Tibial artery (tissue), 4 donors: ENCODE measurements at regions not wholly inside any gene's neighbourhood (a gene's known extent, or its start where the extent isn't known, plus 50 kb on each side); places are given as distances from the start of the nearest gene placed in this dataset.

Experiments
- DNase-seq, 2 donors: peaks; one replicate each; pipeline ENCODE4 v3.0.0-alpha.2; 2019
- H3K27ac ChIP-seq, 2 donors: fragments of 200-600 bp; sonication (generic) in 1 of 2; 1 replicate in 1 of 2; 2 replicates in 1 of 2; pipeline ENCODE4 v1.5.1; 2018 to 2019; ENCODE audit warnings: mild to moderate bottlenecking in 1 of 2
- H3K27me3 ChIP-seq, 2 donors: fragments of 200-600 bp; sonication (generic) in 1 of 2; one replicate each; pipeline versions ENCODE4 v1.5.1 to v1.6.0; 2016 to 2019
- H3K36me3 ChIP-seq, 3 donors: fragments of 200-600 bp; sonication (generic) in 2 of 3; one replicate each; pipeline ENCODE4 v1.5.1; 2016 to 2019; ENCODE audit warnings: mild to moderate bottlenecking in 2 of 3
- H3K4me1 ChIP-seq, 4 donors: fragments of 200-600 bp; sonication (generic) in 2 of 4; 1 replicate in 3 of 4; 2 replicates in 1 of 4; pipeline ENCODE4 v1.5.1; 2016 to 2019
- H3K4me3 ChIP-seq, 2 donors: fragments of 200-600 bp; sonication (generic) in 1 of 2; 1 replicate in 1 of 2; 2 replicates in 1 of 2; pipeline ENCODE4 v1.5.1; 2018 to 2019; ENCODE audit warnings: mild to moderate bottlenecking in 2 of 2
- H3K9me3 ChIP-seq, 3 donors: fragments of 200-600 bp; sonication (generic) in 1 of 3; one replicate each; pipeline ENCODE4 v1.5.1; 2016 to 2019
- intact Hi-C: fragments of 100-400 bp; cut with DNase I; formaldehyde crosslinking; loops from one replicate; pipeline ENCODE4 v1.15.0; 2023; ENCODE audit warnings: low total_unique reads
- TF ChIP-seq, protein P1 (sequence below), 2 experiments: fragments of 200-600 bp in 1 of 2; fragments of 450-650 bp in 1 of 2; IDR thresholded peaks; one replicate each; pipeline ENCODE4 v1.5.1; 2017 to 2019; ENCODE audit warnings: antibody characterized with exemption in 2 of 2, mild to moderate bottlenecking in 1 of 2, moderate library complexity in 1 of 2

DNA sequence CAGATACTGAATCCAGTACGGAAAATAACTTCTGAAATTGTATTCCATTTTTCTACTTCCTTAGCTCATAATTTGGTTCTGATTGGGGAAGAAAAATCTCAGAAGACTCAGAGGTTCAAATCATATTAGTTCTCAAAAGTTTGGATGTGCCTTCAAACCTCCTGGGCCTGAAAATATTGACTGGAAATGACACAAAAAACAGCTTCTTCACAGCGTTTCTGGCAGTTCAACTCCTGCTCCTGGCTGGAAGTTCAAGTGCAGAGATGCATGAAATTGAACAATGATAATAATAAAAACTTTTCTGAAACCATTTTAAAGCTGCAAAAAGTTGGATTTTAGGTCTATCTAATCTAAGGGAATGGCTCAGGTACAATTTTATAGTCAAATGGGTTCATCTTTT lies 1459.9 kb upstream of the CELF4 start:
- Histone ChIP-seq H3K9me3 (no peaks in the 10 kb centered on the region), H3K27me3 (no peaks in the 10 kb centered on the region), H3K4me3 (no peak overlapping the region), H3K4me1 (no peaks in the 10 kb centered on the region), H3K36me3 (no peaks in the 10 kb centered on the region), H3K27ac (no peak overlapping the region)
- DNase-seq, result no peak
- TF ChIP-seq, protein P1, sequence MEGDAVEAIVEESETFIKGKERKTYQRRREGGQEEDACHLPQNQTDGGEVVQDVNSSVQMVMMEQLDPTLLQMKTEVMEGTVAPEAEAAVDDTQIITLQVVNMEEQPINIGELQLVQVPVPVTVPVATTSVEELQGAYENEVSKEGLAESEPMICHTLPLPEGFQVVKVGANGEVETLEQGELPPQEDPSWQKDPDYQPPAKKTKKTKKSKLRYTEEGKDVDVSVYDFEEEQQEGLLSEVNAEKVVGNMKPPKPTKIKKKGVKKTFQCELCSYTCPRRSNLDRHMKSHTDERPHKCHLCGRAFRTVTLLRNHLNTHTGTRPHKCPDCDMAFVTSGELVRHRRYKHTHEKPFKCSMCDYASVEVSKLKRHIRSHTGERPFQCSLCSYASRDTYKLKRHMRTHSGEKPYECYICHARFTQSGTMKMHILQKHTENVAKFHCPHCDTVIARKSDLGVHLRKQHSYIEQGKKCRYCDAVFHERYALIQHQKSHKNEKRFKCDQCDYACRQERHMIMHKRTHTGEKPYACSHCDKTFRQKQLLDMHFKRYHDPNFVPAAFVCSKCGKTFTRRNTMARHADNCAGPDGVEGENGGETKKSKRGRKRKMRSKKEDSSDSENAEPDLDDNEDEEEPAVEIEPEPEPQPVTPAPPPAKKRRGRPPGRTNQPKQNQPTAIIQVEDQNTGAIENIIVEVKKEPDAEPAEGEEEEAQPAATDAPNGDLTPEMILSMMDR (IDR thresholded peaks at IDR 0.05), result no peak
- intact Hi-C loops, result no loop called here

DNA sequence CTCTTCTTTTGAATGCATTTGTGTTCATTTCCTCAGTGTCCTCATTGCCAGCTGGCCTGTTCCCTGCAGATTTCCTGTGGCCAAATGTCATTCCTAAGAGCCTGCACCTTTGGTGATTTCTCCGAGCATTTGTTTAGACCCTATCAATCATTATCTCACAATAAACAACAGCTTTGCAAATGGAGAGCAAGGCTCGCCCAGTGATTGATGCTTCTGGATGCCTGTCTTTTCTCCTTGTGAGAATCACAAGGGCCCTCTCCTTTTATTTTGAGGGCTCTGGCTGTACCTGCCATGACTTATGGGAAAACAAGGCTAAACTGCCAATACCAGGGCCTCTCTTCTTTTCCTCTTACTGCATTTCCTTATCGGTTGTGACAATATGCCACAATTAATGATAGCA lies 1454.4 kb upstream of the CELF4 start:
- no peaks in the 10 kb centered on the region for H3K27me3 ChIP-seq
- H3K9me3 ChIP-seq, result no peaks in the 10 kb centered on the region
- no peak overlapping the region for H3K27ac ChIP-seq
- H3K36me3 ChIP-seq, result no peaks in the 10 kb centered on the region
- no peak overlapping the region for H3K4me3 ChIP-seq
- H3K4me1 ChIP-seq, result no peaks in the 10 kb centered on the region
- intact Hi-C loops, result no loop called here
- DNase-seq, result no peak
- TF ChIP-seq, protein P1 (IDR thresholded peaks at IDR 0.05), result no peak

DNA sequence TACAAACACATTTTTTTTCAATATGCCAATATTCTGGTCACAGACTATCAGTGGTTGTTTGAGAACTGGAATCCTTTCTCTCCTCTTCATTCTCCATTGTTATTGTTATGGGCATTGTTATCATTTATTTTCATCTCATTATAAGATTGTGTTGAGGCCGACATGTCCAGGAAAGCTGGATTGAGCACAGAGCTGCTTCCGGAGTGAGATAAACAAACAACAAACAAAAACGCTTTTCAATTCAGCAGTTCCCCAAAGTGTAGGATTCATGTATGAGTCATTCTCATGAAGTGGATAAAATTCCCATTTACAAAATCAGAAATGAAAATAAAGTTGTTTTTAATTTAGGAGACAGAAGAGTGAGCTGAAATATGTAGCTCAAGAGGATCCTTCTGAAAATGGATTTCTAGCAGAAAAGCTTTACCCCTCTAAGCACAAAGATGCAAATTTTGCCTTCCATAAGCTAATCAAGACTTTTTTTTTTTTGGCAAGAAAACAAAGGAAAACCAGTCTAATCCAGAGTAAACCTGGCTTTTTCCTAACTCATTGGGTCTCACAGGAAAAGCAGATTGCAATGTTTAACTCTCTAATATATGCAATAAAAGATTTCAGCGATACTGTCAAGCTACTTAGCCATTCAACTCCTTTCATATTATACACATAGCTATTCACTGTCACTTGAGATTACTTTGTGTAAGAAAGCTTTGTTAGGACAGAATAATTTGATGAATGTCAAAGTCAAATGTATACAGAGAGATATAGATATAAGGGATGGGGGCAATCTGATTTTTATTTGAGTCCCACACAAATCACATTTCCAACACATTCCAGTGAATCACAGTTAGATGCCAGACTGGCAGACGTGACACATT lies 1441.7 kb upstream of the CELF4 start:
- TF ChIP-seq, protein P1 (IDR thresholded peaks at IDR 0.05), result no peak
- H3K27ac ChIP-seq, result no peak overlapping the region
- no peaks in the 10 kb centered on the region for H3K36me3 ChIP-seq
- no peaks in the 10 kb centered on the region for H3K4me1 ChIP-seq
- no peak for DNase-seq
- H3K4me3 ChIP-seq, result no peak overlapping the region
- H3K27me3 ChIP-seq, result no peaks in the 10 kb centered on the region
- intact Hi-C loops, result no loop called here
- H3K9me3 ChIP-seq, result peaks cover 0 to 4% (median 0%) of the 10 kb centered on the region in 3 donors

DNA sequence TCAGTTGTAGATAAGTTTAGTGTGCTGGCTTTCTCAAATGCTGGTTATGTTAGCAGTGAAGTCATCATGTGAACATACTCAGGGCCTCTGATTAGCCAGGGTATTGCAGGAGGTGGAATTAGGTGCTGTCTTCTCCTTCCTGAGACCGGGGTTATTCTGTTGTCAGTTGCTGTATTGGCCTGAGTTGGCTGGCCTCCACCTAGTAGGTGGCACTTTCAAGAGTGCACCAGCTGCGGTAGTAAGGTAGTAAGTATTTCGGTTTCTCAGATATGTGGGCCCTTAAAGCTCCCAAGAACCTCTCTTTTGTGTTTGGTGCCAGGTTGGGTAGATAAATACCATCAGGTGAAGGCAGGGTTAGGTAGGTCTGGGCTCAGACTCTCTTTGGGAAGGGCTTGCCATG lies 1430.5 kb upstream of the CELF4 start:
- no peak overlapping the region for H3K27ac ChIP-seq
- no peaks in the 10 kb centered on the region for H3K4me1 ChIP-seq
- DNase-seq, result no peak
- H3K36me3 ChIP-seq, result no peaks in the 10 kb centered on the region
- H3K9me3 ChIP-seq, result peaks cover 0 to 3% (median 0%) of the 10 kb centered on the region in 3 donors
- TF ChIP-seq, protein P1 (IDR thresholded peaks at IDR 0.05), result no peak
- no peak overlapping the region for H3K4me3 ChIP-seq
- no peaks in the 10 kb centered on the region for H3K27me3 ChIP-seq
- intact Hi-C loops, result no loop called here

DNA sequence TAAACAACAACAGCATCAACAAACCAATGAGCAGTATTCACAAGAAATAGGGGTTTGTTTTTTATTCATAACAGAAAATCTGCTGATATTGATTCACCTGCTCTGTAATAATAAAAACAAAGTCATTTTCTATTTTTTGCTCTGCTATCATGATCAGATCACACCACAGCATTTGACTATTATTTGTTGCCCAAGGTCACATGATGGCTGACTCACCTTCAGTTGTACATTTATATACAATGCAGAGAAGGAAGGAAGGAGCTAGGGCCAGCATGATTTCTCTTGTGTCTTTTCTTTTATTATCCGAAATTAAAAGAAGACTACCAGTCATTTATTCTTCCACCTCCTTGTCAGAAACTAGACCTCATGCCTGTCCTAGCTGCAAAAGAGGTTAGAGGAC lies 1427.7 kb upstream of the CELF4 start:
- TF ChIP-seq, protein P1 (IDR thresholded peaks at IDR 0.05), result no peak

More for the DNA sequence above, 1427.7 kb upstream of the CELF4 start:
- peaks cover 0 to 3% (median 0%) of the 10 kb centered on the region in 3 donors for H3K9me3 ChIP-seq
- no peak overlapping the region for H3K4me3 ChIP-seq
- no peaks in the 10 kb centered on the region for H3K4me1 ChIP-seq
- no peaks in the 10 kb centered on the region for H3K27me3 ChIP-seq
- no peaks in the 10 kb centered on the region for H3K36me3 ChIP-seq
- H3K27ac ChIP-seq, result no peak overlapping the region
- no peak for DNase-seq
- intact Hi-C loops, result no loop called here
